Mesothelial cell of epicardium (in vitro differentiated cells): ENCODE measurements at regions not wholly inside any gene's neighbourhood (a gene's known extent, or its start where the extent isn't known, plus 50 kb on each side); places are given as distances from the start of the nearest gene placed in this dataset.

ENCODE experiments used
- DNase-seq, 2 experiments: peaks; one replicate each; pipeline ENCODE4 v3.0.0; 2021; ENCODE audit warnings: low spot score in 2 of 2; ENCODE audit not compliant: unreplicated experiment in 2 of 2
- H3K27ac Mint-ChIP-seq: 2 replicates; pipeline ENCODE4 v1.8.0; 2021; ENCODE audit warnings: mixed read lengths
- H3K27me3 Mint-ChIP-seq: 2 replicates; pipeline ENCODE4 v1.8.0; 2021; ENCODE audit warnings: low read depth, mixed read lengths
- H3K36me3 Mint-ChIP-seq: 2 replicates; pipeline ENCODE4 v1.8.0; 2021; ENCODE audit warnings: mixed read lengths
- H3K4me1 Mint-ChIP-seq: 2 replicates; pipeline ENCODE4 v1.8.0; 2021; ENCODE audit warnings: mixed read lengths
- H3K4me3 Mint-ChIP-seq: 2 replicates; pipeline ENCODE4 v1.8.0; 2021; ENCODE audit warnings: mild to moderate bottlenecking, moderate library complexity, mixed read lengths
- H3K9me3 Mint-ChIP-seq: 2 replicates; pipeline ENCODE4 v1.8.0; 2021; ENCODE audit warnings: mixed read lengths
- TF ChIP-seq, protein P1 (sequence below): fragments of 200-600 bp; sonication (generic); IDR thresholded peaks from one replicate; pipeline ENCODE4 v1.5.0; 2021; ENCODE audit warnings: antibody characterized with exemption; ENCODE audit not compliant: unreplicated experiment

DNA sequence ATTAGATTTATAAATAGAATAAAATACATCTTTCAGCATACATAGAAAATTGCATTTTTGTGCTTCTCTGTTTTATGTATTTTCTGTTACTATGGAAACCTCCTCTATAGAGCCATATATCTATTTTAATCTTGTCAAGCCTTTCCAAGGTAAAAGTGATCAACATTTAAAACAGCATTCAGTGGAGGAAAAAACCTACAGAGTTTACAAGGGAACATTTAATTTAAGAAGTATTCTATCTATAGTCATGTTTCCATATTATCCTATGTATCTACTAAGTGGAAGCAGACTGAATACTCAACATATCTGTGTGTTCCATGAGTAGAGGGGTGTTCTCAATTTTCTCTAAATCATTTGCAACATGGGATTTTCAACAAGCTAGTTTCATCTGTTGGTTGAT is 791.4 kb downstream of the CDH18 start:
- TF ChIP-seq, protein P1, sequence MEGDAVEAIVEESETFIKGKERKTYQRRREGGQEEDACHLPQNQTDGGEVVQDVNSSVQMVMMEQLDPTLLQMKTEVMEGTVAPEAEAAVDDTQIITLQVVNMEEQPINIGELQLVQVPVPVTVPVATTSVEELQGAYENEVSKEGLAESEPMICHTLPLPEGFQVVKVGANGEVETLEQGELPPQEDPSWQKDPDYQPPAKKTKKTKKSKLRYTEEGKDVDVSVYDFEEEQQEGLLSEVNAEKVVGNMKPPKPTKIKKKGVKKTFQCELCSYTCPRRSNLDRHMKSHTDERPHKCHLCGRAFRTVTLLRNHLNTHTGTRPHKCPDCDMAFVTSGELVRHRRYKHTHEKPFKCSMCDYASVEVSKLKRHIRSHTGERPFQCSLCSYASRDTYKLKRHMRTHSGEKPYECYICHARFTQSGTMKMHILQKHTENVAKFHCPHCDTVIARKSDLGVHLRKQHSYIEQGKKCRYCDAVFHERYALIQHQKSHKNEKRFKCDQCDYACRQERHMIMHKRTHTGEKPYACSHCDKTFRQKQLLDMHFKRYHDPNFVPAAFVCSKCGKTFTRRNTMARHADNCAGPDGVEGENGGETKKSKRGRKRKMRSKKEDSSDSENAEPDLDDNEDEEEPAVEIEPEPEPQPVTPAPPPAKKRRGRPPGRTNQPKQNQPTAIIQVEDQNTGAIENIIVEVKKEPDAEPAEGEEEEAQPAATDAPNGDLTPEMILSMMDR, result no peak
- peaks cover 2% of the 10 kb centered on the region for H3K4me1 Mint-ChIP-seq
- no peak for DNase-seq
- peaks cover 3% of the 10 kb centered on the region for H3K9me3 Mint-ChIP-seq
- H3K36me3 Mint-ChIP-seq, result no peaks in the 10 kb centered on the region
- H3K27me3 Mint-ChIP-seq, result peaks cover 1% of the 10 kb centered on the region
- H3K4me3 Mint-ChIP-seq, result no peak overlapping the region
- no peak overlapping the region for H3K27ac Mint-ChIP-seq

DNA sequence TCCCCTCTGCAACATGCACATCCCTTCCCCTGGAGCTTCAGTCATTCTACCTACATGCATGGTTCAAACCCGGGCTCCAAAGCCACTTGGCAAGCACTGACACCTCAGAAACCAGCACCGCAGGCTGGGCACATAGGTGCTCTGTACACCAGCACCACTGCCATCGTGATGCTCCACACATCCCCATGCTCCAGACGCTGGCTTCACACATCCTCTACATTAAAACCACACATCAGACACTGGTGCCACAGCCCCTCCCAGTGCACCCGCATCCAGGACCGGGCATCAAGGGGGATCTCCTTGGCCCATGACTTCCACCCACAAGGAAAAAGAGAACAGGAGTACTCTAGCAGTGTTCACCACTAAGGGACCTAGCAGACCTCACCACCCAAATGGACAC is 787.7 kb downstream of the CDH18 start:
- H3K27ac Mint-ChIP-seq, result no peak overlapping the region
- no peak overlapping the region for H3K4me3 Mint-ChIP-seq
- no peaks in the 10 kb centered on the region for H3K4me1 Mint-ChIP-seq
- H3K27me3 Mint-ChIP-seq, result peaks cover 1% of the 10 kb centered on the region
- TF ChIP-seq, protein P1, result no peak
- no peaks in the 10 kb centered on the region for H3K9me3 Mint-ChIP-seq
- no peak for DNase-seq
- H3K36me3 Mint-ChIP-seq, result no peaks in the 10 kb centered on the region

DNA sequence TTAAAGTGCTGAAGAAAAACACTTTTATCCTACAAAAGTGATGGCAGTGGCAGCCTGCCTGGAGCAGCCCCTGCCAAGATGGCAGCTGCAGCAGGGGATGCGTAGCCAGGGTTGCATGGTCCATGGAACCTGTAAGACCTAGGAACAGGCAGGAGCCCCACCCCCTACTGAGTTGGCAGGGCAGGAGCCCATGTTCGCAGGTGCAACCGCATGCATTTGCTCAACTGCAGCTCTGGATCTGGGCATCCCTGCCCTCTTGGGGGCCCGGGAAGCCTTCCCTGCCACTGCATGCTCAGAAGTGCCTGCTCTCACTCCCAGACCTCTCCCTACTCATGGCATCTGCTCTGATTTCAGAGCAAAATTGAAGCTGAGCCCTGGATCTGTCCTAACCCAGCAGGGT is 779.6 kb downstream of the CDH18 start:
- Mint-ChIP-seq H3K9me3 (peaks cover 12% of the 10 kb centered on the region), H3K4me3 (no peak overlapping the region), H3K27ac (no peak overlapping the region), H3K4me1 (no peaks in the 10 kb centered on the region), H3K36me3 (no peaks in the 10 kb centered on the region), H3K27me3 (no peaks in the 10 kb centered on the region)
- TF ChIP-seq, protein P1, result no peak
- no peak for DNase-seq

DNA sequence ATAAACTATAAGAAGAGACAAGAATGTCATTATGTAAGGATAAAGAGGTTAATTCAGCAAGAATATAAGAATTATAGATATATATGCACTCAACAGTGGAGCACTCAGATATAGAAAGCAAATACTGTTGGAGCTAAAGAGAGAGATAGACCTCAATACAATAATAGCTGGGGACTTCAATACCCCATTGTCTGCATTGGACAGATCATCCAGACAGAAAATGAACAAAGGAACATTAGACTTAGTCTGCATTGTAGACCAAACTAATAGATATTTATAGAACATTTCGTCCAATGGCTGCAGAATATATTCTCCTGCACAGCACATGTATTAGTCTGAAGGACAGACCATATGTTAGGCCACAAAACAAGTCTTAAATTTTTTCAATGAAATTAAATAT is 777.1 kb downstream of the CDH18 start:
- TF ChIP-seq, protein P1, result no peak
- no peak overlapping the region for H3K27ac Mint-ChIP-seq
- no peak overlapping the region for H3K4me3 Mint-ChIP-seq
- H3K9me3 Mint-ChIP-seq, result peaks cover 14% of the 10 kb centered on the region
- no peaks in the 10 kb centered on the region for H3K4me1 Mint-ChIP-seq
- no peaks in the 10 kb centered on the region for H3K36me3 Mint-ChIP-seq
- no peak for DNase-seq
- H3K27me3 Mint-ChIP-seq, result no peaks in the 10 kb centered on the region

DNA sequence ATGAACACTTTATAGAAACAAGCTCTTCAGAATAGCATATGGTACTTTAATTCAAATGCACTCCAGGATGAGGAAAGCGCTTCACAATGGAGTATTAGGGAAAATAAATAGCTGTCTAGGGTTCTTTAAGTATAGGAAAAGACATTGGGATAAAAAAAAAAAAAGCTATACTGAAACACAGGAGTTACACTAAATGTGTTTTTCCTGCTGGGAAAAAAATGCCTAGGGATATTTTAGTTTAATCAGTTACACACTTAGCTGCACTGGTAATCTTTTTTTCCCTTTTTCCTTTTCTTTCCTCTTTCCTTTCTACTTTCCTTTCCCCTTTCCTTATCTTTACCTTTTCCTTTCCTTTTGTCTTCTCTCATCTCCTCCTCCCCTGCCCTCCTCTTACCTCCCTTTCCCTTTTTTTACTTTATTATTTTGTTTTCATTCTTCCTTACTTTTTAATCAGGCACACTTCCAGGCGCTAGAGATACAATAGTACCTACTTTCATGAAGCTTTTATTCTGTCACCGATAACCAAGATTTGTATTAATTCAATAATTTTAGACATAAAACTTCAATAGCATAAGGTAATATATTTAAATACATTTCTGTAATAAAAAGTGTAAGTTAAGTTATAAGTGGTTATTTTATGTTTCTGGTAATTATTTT is 758.7 kb downstream of the CDH18 start:
- peaks cover 4% of the 10 kb centered on the region for H3K9me3 Mint-ChIP-seq
- no peak overlapping the region for H3K27ac Mint-ChIP-seq
- no peaks in the 10 kb centered on the region for H3K36me3 Mint-ChIP-seq
- H3K4me3 Mint-ChIP-seq, result no peak overlapping the region
- TF ChIP-seq, protein P1, result no peak
- DNase-seq, result no peak
- H3K27me3 Mint-ChIP-seq, result no peaks in the 10 kb centered on the region
- H3K4me1 Mint-ChIP-seq, result no peaks in the 10 kb centered on the region

DNA sequence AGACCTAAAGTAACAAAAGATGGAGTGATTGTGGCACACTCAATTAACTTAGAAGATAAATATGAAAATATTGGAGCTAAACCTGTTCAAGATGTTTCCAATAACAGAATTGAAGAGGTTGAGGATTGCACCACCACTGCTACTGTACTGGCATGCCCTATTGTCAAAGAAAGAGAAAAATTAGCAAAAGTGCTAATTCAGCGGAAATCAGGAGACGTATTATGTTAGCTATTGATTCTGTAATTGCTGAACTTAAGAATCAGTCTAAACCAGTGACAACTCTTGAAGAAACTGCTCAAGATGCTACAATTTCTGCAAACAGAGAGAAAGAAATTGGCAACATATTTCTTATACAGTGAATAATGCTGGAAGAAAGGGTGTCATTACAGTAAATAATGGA is 754.4 kb downstream of the CDH18 start:
- TF ChIP-seq, protein P1, result no peak
- Mint-ChIP-seq H3K27ac (no peak overlapping the region), H3K4me1 (no peaks in the 10 kb centered on the region), H3K9me3 (peaks cover 4% of the 10 kb centered on the region), H3K27me3 (no peaks in the 10 kb centered on the region), H3K4me3 (no peak overlapping the region), H3K36me3 (no peaks in the 10 kb centered on the region)
- no peak for DNase-seq
